ENCODE measurements at regions not wholly inside any gene's neighbourhood (a gene's known extent, or its start where the extent isn't known, plus 50 kb on each side); places are given as distances from the start of the nearest gene placed in this dataset.

DNA sequence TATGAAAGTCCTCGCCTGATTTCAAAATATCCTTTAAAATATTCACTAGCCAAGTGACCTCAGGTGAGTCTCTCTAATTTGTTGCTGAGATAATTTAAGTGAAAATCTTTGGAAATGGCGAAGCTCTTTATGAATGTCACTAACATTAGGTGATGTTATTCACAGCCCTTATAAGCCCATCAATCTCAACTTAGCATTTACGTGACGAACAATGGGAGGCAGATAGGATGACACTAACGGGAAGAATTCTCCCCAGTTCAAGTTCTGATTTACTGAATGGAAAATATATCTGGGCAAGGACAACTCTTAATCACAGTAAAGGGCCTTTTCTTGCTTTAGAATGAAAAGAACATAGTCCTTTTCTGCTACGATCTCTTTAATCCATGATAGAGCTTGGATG is 378.7 kb downstream of the LIG4 start:
- H3K9me3 ChIP-seq = no peaks in the 10 kb centered on the region
- no peak overlapping the region for H2AFZ ChIP-seq (ENCODE audit: low read depth)
- H3K4me3 ChIP-seq (ENCODE audit: low read depth in 2 of 2, low read length in 1 of 2) = no peak overlapping the region
- no peak overlapping the region for H3K9ac ChIP-seq
- no peaks in the 10 kb centered on the region for H3K27me3 ChIP-seq (ENCODE audit: insufficient read depth)
- WGBS (ENCODE audit: low lambda C conversion rate) = 91% methylated on average over 6 of the region's 6 CpGs
- DNase-seq = no peak
- H3K36me3 ChIP-seq (replicated peaks in 1 of 2; ENCODE audit: control insufficient read depth in 1 of 2, insufficient read depth in 2 of 2, low read length in 1 of 2) = peaks cover 0 to 2% of the 10 kb centered on the region in 2 experiments
- H3K4me1 ChIP-seq (ENCODE audit: control insufficient read depth in 1 of 2, insufficient read depth in 2 of 2, low read depth in 1 of 2, low read length in 1 of 2) = peaks cover 4 to 18% of the 10 kb centered on the region in 2 experiments
- no peak overlapping the region for H3K4me2 ChIP-seq
- H3K9me2 ChIP-seq = no peaks in the 10 kb centered on the region
- ChIA-PET CTCF (interaction anchor here (1.0 to 1.1 kb wide), 2 partner anchors 11 to 24 kb away, joined by 3 to 4 read pairs; no protein-coding TSS in a partner anchor), POLR2A (no interaction called here)
- H3K79me2 ChIP-seq (ENCODE audit: insufficient read depth) = peaks cover 78% of the 10 kb centered on the region
- peaks cover 28% of the 10 kb centered on the region for H3F3A ChIP-seq (replicated peaks; ENCODE audit: insufficient read depth)
- TF ChIP-seq, protein P1, sequence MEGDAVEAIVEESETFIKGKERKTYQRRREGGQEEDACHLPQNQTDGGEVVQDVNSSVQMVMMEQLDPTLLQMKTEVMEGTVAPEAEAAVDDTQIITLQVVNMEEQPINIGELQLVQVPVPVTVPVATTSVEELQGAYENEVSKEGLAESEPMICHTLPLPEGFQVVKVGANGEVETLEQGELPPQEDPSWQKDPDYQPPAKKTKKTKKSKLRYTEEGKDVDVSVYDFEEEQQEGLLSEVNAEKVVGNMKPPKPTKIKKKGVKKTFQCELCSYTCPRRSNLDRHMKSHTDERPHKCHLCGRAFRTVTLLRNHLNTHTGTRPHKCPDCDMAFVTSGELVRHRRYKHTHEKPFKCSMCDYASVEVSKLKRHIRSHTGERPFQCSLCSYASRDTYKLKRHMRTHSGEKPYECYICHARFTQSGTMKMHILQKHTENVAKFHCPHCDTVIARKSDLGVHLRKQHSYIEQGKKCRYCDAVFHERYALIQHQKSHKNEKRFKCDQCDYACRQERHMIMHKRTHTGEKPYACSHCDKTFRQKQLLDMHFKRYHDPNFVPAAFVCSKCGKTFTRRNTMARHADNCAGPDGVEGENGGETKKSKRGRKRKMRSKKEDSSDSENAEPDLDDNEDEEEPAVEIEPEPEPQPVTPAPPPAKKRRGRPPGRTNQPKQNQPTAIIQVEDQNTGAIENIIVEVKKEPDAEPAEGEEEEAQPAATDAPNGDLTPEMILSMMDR (IDR thresholded peaks at IDR 0.05) = no peak
- TF ChIP-seq FOXM1 (IDR thresholded peaks at IDR 0.05; ENCODE audit: low read depth) = no peak
- no peak for TF ChIP-seq TCF12 (IDR thresholded peaks at IDR 0.05)
- no peak for TF ChIP-seq SMC3 (IDR thresholded peaks at IDR 0.05; ENCODE audit: low read depth, low read length)
- TF ChIP-seq SIN3A (IDR thresholded peaks at IDR 0.05; ENCODE audit: borderline replicate concordance, low read depth, low read length) = no peak
- TF ChIP-seq RAD21 (IDR thresholded peaks at IDR 0.05; ENCODE audit: low read length) = no peak
- TF ChIP-seq EP300 (IDR thresholded peaks at IDR 0.05; ENCODE audit: borderline replicate concordance in 1 of 2, low read depth in 1 of 2, low read length in 1 of 2) = no peak
- TF ChIP-seq TEAD4 (IDR thresholded peaks at IDR 0.05; ENCODE audit: borderline replicate concordance, insufficient read depth) = no peak
- TF ChIP-seq, protein P2, sequence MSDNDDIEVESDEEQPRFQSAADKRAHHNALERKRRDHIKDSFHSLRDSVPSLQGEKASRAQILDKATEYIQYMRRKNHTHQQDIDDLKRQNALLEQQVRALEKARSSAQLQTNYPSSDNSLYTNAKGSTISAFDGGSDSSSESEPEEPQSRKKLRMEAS (IDR thresholded peaks at IDR 0.05; ENCODE audit: low read depth) = no peak
- peaks cover 4% of the 10 kb centered on the region; the same call in 1 of the 2 replicates for H4K20me1 ChIP-seq (ENCODE audit: insufficient read depth)
- peak overlapping the region in 1 of 2 experiments; percentile 88; a peak in 1 of 4 replicates for H3K27ac ChIP-seq (ENCODE audit: low read depth in 2 of 2, low read length in 1 of 2)

DNA sequence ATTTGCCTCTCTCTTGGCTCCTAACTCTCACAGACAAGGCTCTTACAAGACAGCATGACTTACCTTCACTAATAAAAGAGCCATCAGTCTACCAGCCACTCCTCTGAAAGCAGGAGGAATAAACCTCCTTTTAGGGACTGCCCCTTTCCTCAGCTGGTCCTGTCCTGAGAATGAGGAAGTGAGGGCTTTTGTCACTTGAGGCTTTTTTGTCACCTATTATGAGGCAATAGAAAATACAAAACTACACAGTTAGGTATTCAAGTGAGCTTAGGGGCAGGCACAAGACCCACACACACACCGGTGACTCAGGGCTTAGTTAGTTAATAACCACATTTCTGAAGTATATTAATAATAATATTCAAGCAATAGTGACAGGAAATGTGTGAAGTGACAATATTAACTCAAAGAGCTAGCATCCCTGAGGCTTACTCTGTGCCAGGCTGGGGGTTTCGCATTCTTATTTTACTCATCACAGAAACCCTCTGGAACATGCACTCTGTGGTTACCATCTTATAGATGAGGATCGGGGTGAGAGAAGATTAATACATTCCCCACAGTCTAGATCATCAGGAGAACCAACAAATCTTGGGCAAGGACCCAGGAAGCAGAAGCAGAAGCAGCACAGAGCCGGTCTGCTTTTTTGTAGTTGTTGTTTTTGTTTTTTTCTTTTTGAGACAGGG is 379.9 kb downstream of the LIG4 start:
- Histone ChIP-seq H3K4me3 (ENCODE audit: low read depth in 2 of 2, low read length in 1 of 2) (peak overlapping the region in 1 of 2 experiments; percentile 46; a peak in 2 of 4 replicates), H3K27me3 (ENCODE audit: insufficient read depth) (no peaks in the 10 kb centered on the region), H3K4me1 (ENCODE audit: control insufficient read depth in 1 of 2, insufficient read depth in 2 of 2, low read depth in 1 of 2, low read length in 1 of 2) (peaks cover 2 to 18% of the 10 kb centered on the region in 2 experiments), H4K20me1 (ENCODE audit: insufficient read depth) (peaks cover 4% of the 10 kb centered on the region; the same call in 1 of the 2 replicates), H3K9ac (peak overlapping the region; percentile 51), H3F3A (replicated peaks; ENCODE audit: insufficient read depth) (peaks cover 31% of the 10 kb centered on the region), H3K27ac (ENCODE audit: low read depth in 2 of 2, low read length in 1 of 2) (peak overlapping the region; percentile 39 to 88; a peak in 3 of 4 replicates), H3K4me2 (peak overlapping the region; percentile 66), H3K79me2 (ENCODE audit: insufficient read depth) (peaks cover 77% of the 10 kb centered on the region), H2AFZ (ENCODE audit: low read depth) (no peak overlapping the region), H3K9me3 (no peaks in the 10 kb centered on the region), H3K9me2 (no peaks in the 10 kb centered on the region), H3K36me3 (replicated peaks in 1 of 2; ENCODE audit: control insufficient read depth in 1 of 2, insufficient read depth in 2 of 2, low read length in 1 of 2) (peaks cover 2 to 3% of the 10 kb centered on the region in 2 experiments)
- ChIA-PET POLR2A (no interaction called here), CTCF (interaction anchor here (1.0 to 1.1 kb wide), 2 partner anchors 12 to 23 kb away, joined by 3 to 4 read pairs; no protein-coding TSS in a partner anchor)
- no peak for DNase-seq
- 13% methylated on average over 4 of the region's 4 CpGs for WGBS (ENCODE audit: low lambda C conversion rate)
- TF ChIP-seq GABPA (IDR thresholded peaks at IDR 0.05; ENCODE audit: low read depth) (no peak), NFIC (IDR thresholded peaks at IDR 0.05; ENCODE audit: borderline replicate concordance) (peak; percentile 90), TAF1 (IDR thresholded peaks at IDR 0.05; ENCODE audit: borderline replicate concordance, low read depth, low read length) (no peak), MXI1 (IDR thresholded peaks at IDR 0.05; ENCODE audit: low read depth, low read length) (no peak), JUND (IDR thresholded peaks at IDR 0.05) (peak; percentile 93), SMC3 (IDR thresholded peaks at IDR 0.05; ENCODE audit: low read depth, low read length) (no peak), TCF12 (IDR thresholded peaks at IDR 0.05) (peak; percentile 90), EP300 (IDR thresholded peaks at IDR 0.05; ENCODE audit: borderline replicate concordance in 1 of 2, low read depth in 1 of 2, low read length in 1 of 2) (peak in 1 of 2 experiments; percentile 93; a peak in 3 of 4 replicates), ELF1 (IDR thresholded peaks at IDR 0.05) (peak; percentile 24)
- TF ChIP-seq, protein P2 (IDR thresholded peaks at IDR 0.05; ENCODE audit: low read depth) = peak; percentile 58; the same call in 1 of the 2 replicates
- TF ChIP-seq, protein P3, sequence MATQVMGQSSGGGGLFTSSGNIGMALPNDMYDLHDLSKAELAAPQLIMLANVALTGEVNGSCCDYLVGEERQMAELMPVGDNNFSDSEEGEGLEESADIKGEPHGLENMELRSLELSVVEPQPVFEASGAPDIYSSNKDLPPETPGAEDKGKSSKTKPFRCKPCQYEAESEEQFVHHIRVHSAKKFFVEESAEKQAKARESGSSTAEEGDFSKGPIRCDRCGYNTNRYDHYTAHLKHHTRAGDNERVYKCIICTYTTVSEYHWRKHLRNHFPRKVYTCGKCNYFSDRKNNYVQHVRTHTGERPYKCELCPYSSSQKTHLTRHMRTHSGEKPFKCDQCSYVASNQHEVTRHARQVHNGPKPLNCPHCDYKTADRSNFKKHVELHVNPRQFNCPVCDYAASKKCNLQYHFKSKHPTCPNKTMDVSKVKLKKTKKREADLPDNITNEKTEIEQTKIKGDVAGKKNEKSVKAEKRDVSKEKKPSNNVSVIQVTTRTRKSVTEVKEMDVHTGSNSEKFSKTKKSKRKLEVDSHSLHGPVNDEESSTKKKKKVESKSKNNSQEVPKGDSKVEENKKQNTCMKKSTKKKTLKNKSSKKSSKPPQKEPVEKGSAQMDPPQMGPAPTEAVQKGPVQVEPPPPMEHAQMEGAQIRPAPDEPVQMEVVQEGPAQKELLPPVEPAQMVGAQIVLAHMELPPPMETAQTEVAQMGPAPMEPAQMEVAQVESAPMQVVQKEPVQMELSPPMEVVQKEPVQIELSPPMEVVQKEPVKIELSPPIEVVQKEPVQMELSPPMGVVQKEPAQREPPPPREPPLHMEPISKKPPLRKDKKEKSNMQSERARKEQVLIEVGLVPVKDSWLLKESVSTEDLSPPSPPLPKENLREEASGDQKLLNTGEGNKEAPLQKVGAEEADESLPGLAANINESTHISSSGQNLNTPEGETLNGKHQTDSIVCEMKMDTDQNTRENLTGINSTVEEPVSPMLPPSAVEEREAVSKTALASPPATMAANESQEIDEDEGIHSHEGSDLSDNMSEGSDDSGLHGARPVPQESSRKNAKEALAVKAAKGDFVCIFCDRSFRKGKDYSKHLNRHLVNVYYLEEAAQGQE (IDR thresholded peaks at IDR 0.05; ENCODE audit: low read depth, low read length) = no peak
- TF ChIP-seq, protein P4, sequence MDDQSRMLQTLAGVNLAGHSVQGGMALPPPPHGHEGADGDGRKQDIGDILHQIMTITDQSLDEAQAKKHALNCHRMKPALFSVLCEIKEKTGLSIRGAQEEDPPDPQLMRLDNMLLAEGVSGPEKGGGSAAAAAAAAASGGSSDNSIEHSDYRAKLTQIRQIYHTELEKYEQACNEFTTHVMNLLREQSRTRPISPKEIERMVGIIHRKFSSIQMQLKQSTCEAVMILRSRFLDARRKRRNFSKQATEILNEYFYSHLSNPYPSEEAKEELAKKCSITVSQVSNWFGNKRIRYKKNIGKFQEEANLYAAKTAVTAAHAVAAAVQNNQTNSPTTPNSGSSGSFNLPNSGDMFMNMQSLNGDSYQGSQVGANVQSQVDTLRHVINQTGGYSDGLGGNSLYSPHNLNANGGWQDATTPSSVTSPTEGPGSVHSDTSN (IDR thresholded peaks at IDR 0.05) = peak; percentile 82
- TF ChIP-seq, protein P5, sequence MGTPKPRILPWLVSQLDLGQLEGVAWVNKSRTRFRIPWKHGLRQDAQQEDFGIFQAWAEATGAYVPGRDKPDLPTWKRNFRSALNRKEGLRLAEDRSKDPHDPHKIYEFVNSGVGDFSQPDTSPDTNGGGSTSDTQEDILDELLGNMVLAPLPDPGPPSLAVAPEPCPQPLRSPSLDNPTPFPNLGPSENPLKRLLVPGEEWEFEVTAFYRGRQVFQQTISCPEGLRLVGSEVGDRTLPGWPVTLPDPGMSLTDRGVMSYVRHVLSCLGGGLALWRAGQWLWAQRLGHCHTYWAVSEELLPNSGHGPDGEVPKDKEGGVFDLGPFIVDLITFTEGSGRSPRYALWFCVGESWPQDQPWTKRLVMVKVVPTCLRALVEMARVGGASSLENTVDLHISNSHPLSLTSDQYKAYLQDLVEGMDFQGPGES (IDR thresholded peaks at IDR 0.05; ENCODE audit: low read depth, low read length) = no peak
